ENCODE measurements at regions not wholly inside any gene's neighbourhood (a gene's known extent, or its start where the extent isn't known, plus 50 kb on each side); places are given as distances from the start of the nearest gene placed in this dataset.
A peak's percentile ranks its signal among the peaks of the same experiment; 100 is the strongest.

DNA sequence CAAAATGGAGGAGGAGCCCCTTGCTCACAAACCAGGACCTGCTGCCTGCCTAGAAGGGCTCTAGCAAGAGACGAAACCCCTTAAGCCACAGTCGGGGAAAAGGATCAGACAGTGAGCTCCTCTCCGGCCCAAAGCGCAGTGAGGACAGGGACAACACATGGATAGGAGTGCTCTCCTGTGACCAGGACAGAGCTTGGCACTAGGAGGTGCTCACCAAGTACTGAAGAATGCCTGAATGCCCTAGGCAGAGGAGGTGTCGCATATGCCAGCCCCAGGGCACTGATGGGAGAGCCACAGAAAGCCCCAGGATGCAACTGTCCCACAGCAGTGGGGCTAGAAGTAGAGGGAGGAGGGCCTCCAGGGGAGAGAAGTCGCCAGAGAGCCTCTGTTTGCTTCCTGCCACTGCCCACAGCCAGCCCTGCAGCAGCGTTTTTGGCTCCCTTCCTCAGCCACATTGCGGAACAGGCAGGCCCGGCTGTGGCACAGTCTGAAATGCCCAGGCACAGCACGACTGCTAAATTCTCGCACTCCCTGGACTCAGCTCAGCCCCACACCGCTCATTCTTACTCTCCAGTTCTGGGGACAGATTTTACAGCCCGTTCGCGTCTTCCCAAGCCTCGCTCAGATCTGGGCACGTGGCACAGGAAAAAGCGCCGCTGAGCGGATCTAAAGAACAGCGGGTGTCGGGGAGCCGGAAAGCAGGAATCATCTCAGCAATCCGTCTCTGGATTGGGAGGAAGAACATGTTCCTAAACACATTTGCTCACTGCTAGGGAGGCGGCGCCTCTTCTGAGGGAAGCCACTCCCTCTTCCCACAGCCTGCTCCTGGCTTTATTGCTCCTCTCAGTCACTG, 98.7 kb upstream of the POU3F3 start:
- no peak overlapping the region for H3K4me3 ChIP-seq
- WGBS, 2 donors = 56 to 71% methylated on average over 26 of the region's 26 CpGs
- TF ChIP-seq, protein P1, sequence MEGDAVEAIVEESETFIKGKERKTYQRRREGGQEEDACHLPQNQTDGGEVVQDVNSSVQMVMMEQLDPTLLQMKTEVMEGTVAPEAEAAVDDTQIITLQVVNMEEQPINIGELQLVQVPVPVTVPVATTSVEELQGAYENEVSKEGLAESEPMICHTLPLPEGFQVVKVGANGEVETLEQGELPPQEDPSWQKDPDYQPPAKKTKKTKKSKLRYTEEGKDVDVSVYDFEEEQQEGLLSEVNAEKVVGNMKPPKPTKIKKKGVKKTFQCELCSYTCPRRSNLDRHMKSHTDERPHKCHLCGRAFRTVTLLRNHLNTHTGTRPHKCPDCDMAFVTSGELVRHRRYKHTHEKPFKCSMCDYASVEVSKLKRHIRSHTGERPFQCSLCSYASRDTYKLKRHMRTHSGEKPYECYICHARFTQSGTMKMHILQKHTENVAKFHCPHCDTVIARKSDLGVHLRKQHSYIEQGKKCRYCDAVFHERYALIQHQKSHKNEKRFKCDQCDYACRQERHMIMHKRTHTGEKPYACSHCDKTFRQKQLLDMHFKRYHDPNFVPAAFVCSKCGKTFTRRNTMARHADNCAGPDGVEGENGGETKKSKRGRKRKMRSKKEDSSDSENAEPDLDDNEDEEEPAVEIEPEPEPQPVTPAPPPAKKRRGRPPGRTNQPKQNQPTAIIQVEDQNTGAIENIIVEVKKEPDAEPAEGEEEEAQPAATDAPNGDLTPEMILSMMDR (IDR thresholded peaks at IDR 0.05; ENCODE audit: control extremely low read depth, extremely low read depth) = no peak
- DNase-seq (peak in 1 of 3 donors; percentile 6), ATAC-seq (ENCODE audit: insufficient read depth, low FRiP score) (peak; percentile 62)
- H3K9me3 ChIP-seq (ENCODE audit: control insufficient read depth in 4 of 4, insufficient read depth in 3 of 4, low read length in 3 of 4) = no peaks in the 10 kb centered on the region
- no peaks in the 10 kb centered on the region for H3K4me1 ChIP-seq (ENCODE audit: control insufficient read depth in 5 of 5, insufficient read depth in 5 of 5, low read length in 5 of 5)
- peaks cover 0 to 2% (median 0%) of the 10 kb centered on the region in 3 donors for H3K27me3 ChIP-seq (ENCODE audit: control insufficient read depth in 3 of 3, insufficient read depth in 3 of 3, low read length in 2 of 3)
- H3K9ac ChIP-seq (ENCODE audit: insufficient read depth in 1 of 2, low read length in 2 of 2) = no peak overlapping the region
- H3K36me3 ChIP-seq (ENCODE audit: control insufficient read depth in 4 of 4, insufficient read depth in 4 of 4, low read length in 4 of 4) = no peaks in the 10 kb centered on the region
- no peak overlapping the region for H3K27ac ChIP-seq (ENCODE audit: low read depth in 1 of 2, low read length in 1 of 2)

DNA sequence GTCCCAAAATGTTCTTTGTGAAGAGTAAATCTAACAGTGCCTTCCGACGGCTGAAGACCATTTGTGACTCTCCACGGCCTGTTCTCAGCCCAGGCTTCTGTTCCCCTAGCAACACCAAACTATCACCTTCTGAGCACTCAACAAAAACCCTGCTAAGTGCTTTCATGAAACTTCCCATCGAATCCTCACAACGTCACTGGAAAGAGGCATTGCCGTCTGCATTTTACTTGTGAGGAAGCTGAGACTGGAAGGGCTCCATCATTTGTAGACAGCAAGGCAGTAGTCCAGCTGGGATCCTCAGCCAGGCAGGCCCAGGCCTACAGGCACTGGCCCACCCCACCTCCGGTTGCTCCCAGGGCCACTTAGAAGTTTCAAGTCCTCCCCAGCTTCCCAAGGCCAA, 97.8 kb upstream of the POU3F3 start:
- H3K4me1 ChIP-seq (ENCODE audit: control insufficient read depth in 5 of 5, insufficient read depth in 5 of 5, low read length in 5 of 5) = no peaks in the 10 kb centered on the region
- peaks cover 0 to 2% (median 0%) of the 10 kb centered on the region in 3 donors for H3K27me3 ChIP-seq (ENCODE audit: control insufficient read depth in 3 of 3, insufficient read depth in 3 of 3, low read length in 2 of 3)
- no peak for ATAC-seq (ENCODE audit: insufficient read depth, low FRiP score)
- WGBS, 2 donors = 90 to 91% methylated on average over 7 of the region's 7 CpGs
- H3K9ac ChIP-seq (ENCODE audit: insufficient read depth in 1 of 2, low read length in 2 of 2) = no peak overlapping the region
- no peak overlapping the region for H3K4me3 ChIP-seq
- no peak for DNase-seq
- H3K36me3 ChIP-seq (ENCODE audit: control insufficient read depth in 4 of 4, insufficient read depth in 4 of 4, low read length in 4 of 4) = no peaks in the 10 kb centered on the region
- TF ChIP-seq, protein P1 (IDR thresholded peaks at IDR 0.05; ENCODE audit: control extremely low read depth, extremely low read depth) = no peak
- no peaks in the 10 kb centered on the region for H3K9me3 ChIP-seq (ENCODE audit: control insufficient read depth in 4 of 4, insufficient read depth in 3 of 4, low read length in 3 of 4)
- H3K27ac ChIP-seq (ENCODE audit: low read depth in 1 of 2, low read length in 1 of 2) = no peak overlapping the region

DNA sequence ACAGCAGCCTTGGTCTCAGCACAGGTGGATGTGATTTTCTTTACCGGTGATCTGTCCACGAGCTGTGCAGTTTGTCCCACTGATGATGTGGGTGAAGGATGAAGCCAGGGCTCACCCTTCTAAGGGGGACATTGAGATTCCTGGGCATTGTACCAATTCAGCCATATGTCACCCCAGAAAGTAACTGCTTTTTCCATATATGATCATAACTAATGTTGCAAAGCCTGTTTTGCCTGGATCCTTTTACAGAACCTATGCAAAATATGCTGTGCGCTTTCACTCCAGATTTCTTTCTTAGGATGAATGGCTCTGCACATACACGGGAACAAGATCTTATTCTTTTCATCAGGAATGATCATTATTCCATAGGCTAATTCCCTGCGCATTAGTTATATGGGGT, 96.9 kb upstream of the POU3F3 start:
- Histone ChIP-seq H3K36me3 (ENCODE audit: control insufficient read depth in 4 of 4, insufficient read depth in 4 of 4, low read length in 4 of 4) (no peaks in the 10 kb centered on the region), H3K9me3 (ENCODE audit: control insufficient read depth in 4 of 4, insufficient read depth in 3 of 4, low read length in 3 of 4) (no peaks in the 10 kb centered on the region), H3K27me3 (ENCODE audit: control insufficient read depth in 3 of 3, insufficient read depth in 3 of 3, low read length in 2 of 3) (peaks cover 0 to 2% (median 0%) of the 10 kb centered on the region in 3 donors), H3K9ac (ENCODE audit: insufficient read depth in 1 of 2, low read length in 2 of 2) (no peak overlapping the region), H3K4me1 (ENCODE audit: control insufficient read depth in 5 of 5, insufficient read depth in 5 of 5, low read length in 5 of 5) (no peaks in the 10 kb centered on the region), H3K4me3 (no peak overlapping the region), H3K27ac (ENCODE audit: low read depth in 1 of 2, low read length in 1 of 2) (no peak overlapping the region)
- TF ChIP-seq, protein P1 (IDR thresholded peaks at IDR 0.05; ENCODE audit: control extremely low read depth, extremely low read depth) = no peak
- no peak for DNase-seq
- ATAC-seq (ENCODE audit: insufficient read depth, low FRiP score) = no peak
- WGBS, 2 donors = 89 to 95% methylated on average over 5 of the region's 5 CpGs
